NCI-H2029 (cell line): ENCODE measurements at regions not wholly inside any gene's neighbourhood (a gene's known extent, or its start where the extent isn't known, plus 50 kb on each side); places are given as distances from the start of the nearest gene placed in this dataset.

Source experiments
- DNase-seq: peaks from one replicate; lab custom pipeline; 2025; lab: John Stamatoyannopoulos, UW

GRCh38 chr6:167493976-167494697, 169.3 kb downstream of the TTLL2 start:
- DNase-seq, result no peak

- no peak for DNase-seq
These were observed 170.0 kb downstream of the TTLL2 start for GRCh38 chr6:167494698-167495435.

- no peak for DNase-seq
These were observed 170.9 kb downstream of the TTLL2 start for GRCh38 chr6:167495506-167496401.

GRCh38 chr6:167496707-167497106, 171.8 kb downstream of the TTLL2 start:
- DNase-seq, result no peak

GRCh38 chr6:167497428-167498056, 172.7 kb downstream of the TTLL2 start:
- DNase-seq, result no peak

- no peak for DNase-seq
These were observed 174.3 kb downstream of the TTLL2 start for GRCh38 chr6:167499161-167499660.

- DNase-seq, result no peak
These were observed 176.1 kb downstream of the TTLL2 start for GRCh38 chr6:167500961-167501360.

- DNase-seq, result no peak
These were observed 177.0 kb downstream of the TTLL2 start for GRCh38 chr6:167501831-167502385.

GRCh38 chr6:167502471-167502870, 177.6 kb downstream of the TTLL2 start:
- no peak for DNase-seq

- DNase-seq, result no peak
These were observed 179.6 kb downstream of the TTLL2 start for GRCh38 chr6:167504385-167504961.

GRCh38 chr6:167505199-167505598, 180.3 kb downstream of the TTLL2 start:
- DNase-seq, result no peak

GRCh38 chr6:167505782-167506181, 180.9 kb downstream of the TTLL2 start:
- DNase-seq, result no peak

- DNase-seq, result no peak
These were observed 181.8 kb downstream of the TTLL2 start for GRCh38 chr6:167506443-167507301.

GRCh38 chr6:167507376-167507945, 182.6 kb downstream of the TTLL2 start:
- DNase-seq, result no peak

- DNase-seq, result no peak
These were observed 184.3 kb downstream of the TTLL2 start for GRCh38 chr6:167508919-167509852.

GRCh38 chr6:167509853-167510220, 185.0 kb downstream of the TTLL2 start:
- DNase-seq, result no peak

GRCh38 chr6:167510648-167511047, 185.8 kb downstream of the TTLL2 start:
- no peak for DNase-seq

- no peak for DNase-seq
These were observed 187.9 kb downstream of the TTLL2 start for GRCh38 chr6:167512696-167513375.
